ENCODE measurements at regions not wholly inside any gene's neighbourhood (a gene's known extent, or its start where the extent isn't known, plus 50 kb on each side); places are given as distances from the start of the nearest gene placed in this dataset.

GRCh38 chr20:50363479-50363878 lies 146.7 kb upstream of the PTPN1 start:
- Histone ChIP-seq H3K4me2 (ENCODE audit: low read length) (no peak overlapping the region), H3K27me3 (ENCODE audit: low read depth, low read length) (peaks cover 65% of the 10 kb centered on the region), H3K36me3 (replicated peaks; ENCODE audit: low read depth, low read length) (no peaks in the 10 kb centered on the region), H3K9me3 (ENCODE audit: insufficient read depth, low read length) (no peaks in the 10 kb centered on the region), H3K79me2 (ENCODE audit: low read length) (no peaks in the 10 kb centered on the region), H4K20me1 (ENCODE audit: insufficient read depth, low read length) (no peaks in the 10 kb centered on the region), H3K9ac (ENCODE audit: low read length) (no peak overlapping the region), H3K4me3 (ENCODE audit: low read length) (no peak overlapping the region), H2AFZ (ENCODE audit: low read depth, low read length) (no peak overlapping the region), H3K27ac (ENCODE audit: low read length) (no peak overlapping the region), H3K4me1 (ENCODE audit: low read length) (no peaks in the 10 kb centered on the region)
- no peak for TF ChIP-seq EZH2phosphoT487 (IDR thresholded peaks at IDR 0.05; ENCODE audit: low read depth)
- TF ChIP-seq, protein P1, sequence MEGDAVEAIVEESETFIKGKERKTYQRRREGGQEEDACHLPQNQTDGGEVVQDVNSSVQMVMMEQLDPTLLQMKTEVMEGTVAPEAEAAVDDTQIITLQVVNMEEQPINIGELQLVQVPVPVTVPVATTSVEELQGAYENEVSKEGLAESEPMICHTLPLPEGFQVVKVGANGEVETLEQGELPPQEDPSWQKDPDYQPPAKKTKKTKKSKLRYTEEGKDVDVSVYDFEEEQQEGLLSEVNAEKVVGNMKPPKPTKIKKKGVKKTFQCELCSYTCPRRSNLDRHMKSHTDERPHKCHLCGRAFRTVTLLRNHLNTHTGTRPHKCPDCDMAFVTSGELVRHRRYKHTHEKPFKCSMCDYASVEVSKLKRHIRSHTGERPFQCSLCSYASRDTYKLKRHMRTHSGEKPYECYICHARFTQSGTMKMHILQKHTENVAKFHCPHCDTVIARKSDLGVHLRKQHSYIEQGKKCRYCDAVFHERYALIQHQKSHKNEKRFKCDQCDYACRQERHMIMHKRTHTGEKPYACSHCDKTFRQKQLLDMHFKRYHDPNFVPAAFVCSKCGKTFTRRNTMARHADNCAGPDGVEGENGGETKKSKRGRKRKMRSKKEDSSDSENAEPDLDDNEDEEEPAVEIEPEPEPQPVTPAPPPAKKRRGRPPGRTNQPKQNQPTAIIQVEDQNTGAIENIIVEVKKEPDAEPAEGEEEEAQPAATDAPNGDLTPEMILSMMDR (IDR thresholded peaks at IDR 0.05; ENCODE audit: low read depth, low read length): no peak

GRCh38 chr20:50364542-50364941 lies 145.6 kb upstream of the PTPN1 start:
- Histone ChIP-seq H3K27ac (ENCODE audit: low read length) (no peak overlapping the region), H3K79me2 (ENCODE audit: low read length) (no peaks in the 10 kb centered on the region), H2AFZ (ENCODE audit: low read depth, low read length) (no peak overlapping the region), H4K20me1 (ENCODE audit: insufficient read depth, low read length) (no peaks in the 10 kb centered on the region), H3K4me1 (ENCODE audit: low read length) (peaks cover 3% of the 10 kb centered on the region; the same call in 1 of the 2 replicates), H3K36me3 (replicated peaks; ENCODE audit: low read depth, low read length) (no peaks in the 10 kb centered on the region), H3K9me3 (ENCODE audit: insufficient read depth, low read length) (no peaks in the 10 kb centered on the region), H3K9ac (ENCODE audit: low read length) (no peak overlapping the region), H3K4me3 (ENCODE audit: low read length) (no peak overlapping the region), H3K4me2 (ENCODE audit: low read length) (no peak overlapping the region), H3K27me3 (ENCODE audit: low read depth, low read length) (peaks cover 61% of the 10 kb centered on the region)
- TF ChIP-seq, protein P1 (IDR thresholded peaks at IDR 0.05; ENCODE audit: low read depth, low read length): no peak
- TF ChIP-seq EZH2phosphoT487 (IDR thresholded peaks at IDR 0.05; ENCODE audit: low read depth): no peak

DNA sequence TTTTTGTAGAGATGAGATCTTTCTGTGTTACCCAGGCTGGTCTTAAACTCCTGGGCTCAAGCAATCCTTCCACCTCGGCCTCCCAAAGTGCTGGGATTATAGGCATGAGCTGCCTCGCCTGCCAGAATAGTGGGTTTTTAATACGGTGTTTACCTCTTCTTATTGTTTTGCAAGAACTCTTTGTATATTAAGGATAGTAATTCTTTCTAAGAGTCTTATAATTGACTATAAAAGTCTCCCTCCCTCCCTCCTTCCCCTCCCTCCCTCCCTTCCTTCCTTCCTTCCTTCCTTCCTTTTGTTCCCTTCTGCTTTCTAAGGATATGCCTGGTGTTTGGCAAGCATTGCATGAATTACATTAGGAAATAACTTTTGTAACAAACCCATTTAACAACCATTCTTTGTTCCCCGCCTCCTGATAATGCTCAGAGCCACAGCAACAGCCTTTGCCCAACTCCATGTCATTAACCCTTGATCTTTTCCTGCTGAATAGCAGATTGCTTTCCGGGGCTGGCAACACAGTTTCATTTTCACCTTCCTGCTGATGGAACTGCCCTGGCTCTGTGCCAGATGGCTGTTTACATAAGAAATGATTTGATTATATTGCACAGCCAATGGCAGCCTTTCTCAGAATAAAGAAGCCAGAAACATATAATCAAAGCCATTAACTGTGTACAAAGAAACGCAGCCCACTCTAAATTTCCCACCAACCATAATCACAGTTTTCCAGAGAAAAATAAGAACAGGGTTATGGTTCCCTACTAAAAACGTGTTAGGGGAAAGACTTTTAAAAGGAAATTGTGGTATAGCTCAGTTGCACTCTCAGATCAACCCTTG lies 143.7 kb upstream of the PTPN1 start:
- Histone ChIP-seq H3K36me3 (replicated peaks; ENCODE audit: low read depth, low read length) (no peaks in the 10 kb centered on the region), H3K4me3 (ENCODE audit: low read length) (no peak overlapping the region), H3K9ac (ENCODE audit: low read length) (no peak overlapping the region), H2AFZ (ENCODE audit: low read depth, low read length) (no peak overlapping the region), H3K27ac (ENCODE audit: low read length) (no peak overlapping the region), H3K4me1 (ENCODE audit: low read length) (peaks cover 7% of the 10 kb centered on the region; the same call in 1 of the 2 replicates), H3K4me2 (ENCODE audit: low read length) (no peak overlapping the region), H4K20me1 (ENCODE audit: insufficient read depth, low read length) (no peaks in the 10 kb centered on the region), H3K9me3 (ENCODE audit: insufficient read depth, low read length) (no peaks in the 10 kb centered on the region), H3K79me2 (ENCODE audit: low read length) (no peaks in the 10 kb centered on the region), H3K27me3 (ENCODE audit: low read depth, low read length) (peaks cover 54% of the 10 kb centered on the region)
- TF ChIP-seq EZH2phosphoT487 (IDR thresholded peaks at IDR 0.05; ENCODE audit: low read depth): no peak
- TF ChIP-seq, protein P1 (IDR thresholded peaks at IDR 0.05; ENCODE audit: low read depth, low read length): no peak

- Histone ChIP-seq H3K4me3 (ENCODE audit: low read length) (no peak overlapping the region), H3K27ac (ENCODE audit: low read length) (no peak overlapping the region), H3K4me1 (ENCODE audit: low read length) (peaks cover 7% of the 10 kb centered on the region; the same call in 1 of the 2 replicates), H3K79me2 (ENCODE audit: low read length) (no peaks in the 10 kb centered on the region), H4K20me1 (ENCODE audit: insufficient read depth, low read length) (no peaks in the 10 kb centered on the region), H3K9me3 (ENCODE audit: insufficient read depth, low read length) (no peaks in the 10 kb centered on the region), H3K9ac (ENCODE audit: low read length) (no peak overlapping the region), H3K4me2 (ENCODE audit: low read length) (no peak overlapping the region), H3K36me3 (replicated peaks; ENCODE audit: low read depth, low read length) (no peaks in the 10 kb centered on the region), H3K27me3 (ENCODE audit: low read depth, low read length) (peaks cover 56% of the 10 kb centered on the region), H2AFZ (ENCODE audit: low read depth, low read length) (no peak overlapping the region)
- TF ChIP-seq, protein P1 (IDR thresholded peaks at IDR 0.05; ENCODE audit: low read depth, low read length): no peak
- TF ChIP-seq EZH2phosphoT487 (IDR thresholded peaks at IDR 0.05; ENCODE audit: low read depth): no peak
Measured at GRCh38 chr20:50367104-50367674, 143.0 kb upstream of the PTPN1 start.
